HEK293T (cell line): ENCODE measurements at regions not wholly inside any gene's neighbourhood (a gene's known extent, or its start where the extent isn't known, plus 50 kb on each side); places are given as distances from the start of the nearest gene placed in this dataset.

ENCODE experiments used
- ARNT ChIP-seq: fragments of 450-650 bp; IDR thresholded peaks from 2 replicates; pipeline ENCODE4 v1.6.1; 2017; ENCODE audit warnings: mild to moderate bottlenecking
- BHLHE40 ChIP-seq: fragments of 450-650 bp; IDR thresholded peaks from 2 replicates; pipeline ENCODE4 v1.6.1; 2016; ENCODE audit warnings: mild to moderate bottlenecking, moderate library complexity, borderline replicate concordance
- FOXK2 ChIP-seq: fragments of 450-650 bp; IDR thresholded peaks from 2 replicates; pipeline ENCODE4 v1.6.1; 2016; ENCODE audit warnings: mild to moderate bottlenecking
- NFRKB ChIP-seq: fragments of 450-650 bp; IDR thresholded peaks from 2 replicates; pipeline ENCODE4 v1.6.1; 2016; ENCODE audit warnings: mild to moderate bottlenecking, moderate library complexity
- SP1 ChIP-seq: fragments of 450-650 bp; IDR thresholded peaks from 2 replicates; pipeline ENCODE4 v1.6.1; 2017
- SUZ12 ChIP-seq: fragments of 450-650 bp; IDR thresholded peaks from 2 replicates; pipeline ENCODE4 v1.6.1; 2016; ENCODE audit warnings: mild to moderate bottlenecking

DNA sequence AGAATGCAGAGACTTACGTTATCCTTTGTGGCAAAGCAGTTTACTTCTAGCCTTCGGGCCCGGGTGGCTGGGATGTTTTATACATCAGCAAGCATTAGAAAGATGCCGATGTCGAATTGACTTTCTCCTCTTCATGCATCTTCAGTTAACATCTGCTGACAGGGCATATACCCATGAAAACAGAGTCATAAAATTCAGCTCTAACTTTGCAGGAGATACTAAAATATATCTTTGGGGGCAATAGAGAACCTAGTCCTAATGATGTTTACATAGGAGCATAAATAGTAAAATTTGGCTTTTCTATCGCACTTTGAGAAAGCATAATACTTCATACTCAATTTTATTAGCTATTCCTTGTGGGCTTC, 247.9 kb downstream of the PRELID2 start:
- no peak for TF ChIP-seq ARNT
- no peak for TF ChIP-seq SUZ12
- TF ChIP-seq BHLHE40 = no peak
- TF ChIP-seq SP1 = no peak
- no peak for TF ChIP-seq NFRKB
- TF ChIP-seq FOXK2 = no peak
